ENCODE measurements at regions not wholly inside any gene's neighbourhood (a gene's known extent, or its start where the extent isn't known, plus 50 kb on each side); places are given as distances from the start of the nearest gene placed in this dataset.

DNA sequence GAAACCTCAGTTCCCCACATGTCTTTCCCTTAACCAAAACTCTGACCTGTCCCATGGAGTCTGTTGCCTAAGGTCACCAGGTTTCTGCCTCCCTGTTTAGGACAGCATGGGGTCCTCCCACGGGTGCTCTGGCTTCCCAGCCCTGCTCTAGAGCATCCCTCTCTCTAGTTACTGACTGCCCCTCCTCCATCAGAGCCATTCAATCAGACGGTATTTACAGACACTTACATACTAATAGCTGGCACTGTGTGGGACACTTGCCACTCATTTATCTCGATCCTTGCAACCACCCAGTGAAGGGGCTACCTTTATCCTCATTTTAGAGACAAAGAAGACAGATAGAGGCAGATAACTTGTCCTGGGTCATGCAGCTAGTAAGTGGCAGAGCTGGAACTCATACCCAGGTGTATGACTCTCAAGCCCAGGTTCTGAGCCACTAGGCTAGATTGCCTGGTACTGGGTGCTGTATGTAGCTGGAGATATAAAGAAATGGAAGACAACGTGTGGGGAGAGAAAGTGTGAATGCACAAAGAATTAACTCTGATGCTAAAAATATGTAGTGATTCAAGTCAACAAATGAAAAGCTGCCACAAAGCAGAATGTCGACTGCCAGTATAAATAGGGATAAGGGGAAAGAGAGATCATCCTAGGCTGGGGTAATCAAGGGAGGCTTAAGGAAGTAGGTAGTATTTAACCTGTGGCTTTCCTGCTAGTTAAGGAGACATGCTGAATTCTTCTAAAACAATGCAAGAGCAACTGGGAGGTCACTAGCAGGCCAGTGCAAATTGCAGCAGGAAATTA, 52.5 kb upstream of the PDE8B start:
- DNase-seq, result no peak

DNA sequence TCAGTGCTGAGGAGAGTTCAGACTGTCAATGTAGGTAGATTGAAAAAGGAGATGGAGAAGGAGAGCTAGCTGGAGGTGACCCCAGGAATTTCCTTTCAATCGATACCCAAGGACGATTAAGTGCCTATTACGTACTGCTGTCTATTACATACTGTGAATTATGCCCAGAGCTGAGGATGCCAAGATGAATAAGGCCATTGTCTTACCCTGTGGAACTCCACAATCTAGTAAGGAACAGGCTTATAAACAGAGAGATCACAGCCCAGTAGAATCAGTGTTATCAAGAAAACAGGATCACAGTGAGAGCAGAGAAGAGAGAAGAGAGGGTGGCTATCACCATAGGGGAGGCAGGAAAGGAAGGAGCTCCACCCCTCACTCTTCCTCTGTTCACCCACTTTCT, 54.1 kb upstream of the PDE8B start:
- DNase-seq, result no peak

- no peak for DNase-seq
These were observed 55.2 kb upstream of the PDE8B start for GRCh38 chr5:77155179-77155785.

DNA sequence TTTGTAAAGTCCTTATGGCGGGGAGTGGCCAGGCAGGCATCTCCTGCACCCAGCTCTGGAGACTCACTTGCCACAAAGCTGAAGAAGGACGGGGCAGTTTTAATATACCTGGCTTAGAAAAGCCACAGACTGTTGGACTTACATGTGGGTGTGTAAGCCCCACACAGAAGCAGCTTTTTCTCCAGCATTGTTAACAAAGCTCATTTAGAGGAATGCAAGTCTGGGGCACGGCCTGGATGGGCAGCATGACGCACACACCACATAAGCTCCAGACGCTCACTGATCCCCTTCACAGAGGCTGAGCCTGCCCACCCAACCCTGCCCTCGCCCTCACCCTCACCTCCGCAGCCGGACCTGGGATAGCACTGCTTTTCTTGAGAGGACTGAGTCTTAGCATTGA, 58.0 kb upstream of the PDE8B start:
- DNase-seq, result no peak

DNA sequence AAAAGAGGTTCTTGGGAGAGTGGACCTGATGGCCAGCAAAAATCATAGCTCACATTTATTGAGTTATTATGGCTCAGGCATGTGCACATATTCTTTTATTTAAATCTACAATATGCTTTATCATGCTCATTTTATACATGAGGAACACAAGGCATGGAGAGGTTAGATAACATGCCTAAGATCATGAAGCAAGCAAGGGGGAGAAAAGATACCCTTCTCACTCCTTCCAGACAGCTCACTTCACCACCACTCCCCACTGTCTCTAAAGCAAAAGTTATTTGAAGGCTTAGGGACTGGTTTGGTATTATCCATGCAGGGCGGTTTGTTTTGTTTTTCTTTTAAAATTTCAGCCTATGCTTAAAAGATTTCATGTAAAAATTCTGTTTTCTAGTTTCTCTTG, 59.0 kb upstream of the PDE8B start:
- no peak for DNase-seq

GRCh38 chr5:77146896-77147295, 59.8 kb upstream of the ZBED3 start:
- DNase-seq, result no peak

- no peak for DNase-seq
These were observed 58.6 kb upstream of the ZBED3 start for GRCh38 chr5:77145666-77146065.

DNA sequence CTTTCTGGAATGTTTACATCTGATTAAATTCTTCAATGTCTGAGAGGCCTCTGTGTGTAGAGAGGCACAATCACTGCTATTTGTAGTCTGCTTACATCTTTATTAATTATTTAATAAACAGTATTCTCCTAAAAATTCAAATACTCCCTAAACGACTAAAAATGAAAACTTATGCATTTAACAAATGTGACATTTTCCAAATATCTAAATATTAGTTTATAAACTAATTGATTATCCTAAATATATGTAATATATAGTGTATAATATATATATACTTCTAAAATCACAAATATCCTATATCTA, 57.7 kb upstream of the ZBED3 start:
- no peak for DNase-seq

GRCh38 chr5:77143998-77144836, 57.1 kb upstream of the ZBED3 start:
- peak; percentile 64 for DNase-seq

DNA sequence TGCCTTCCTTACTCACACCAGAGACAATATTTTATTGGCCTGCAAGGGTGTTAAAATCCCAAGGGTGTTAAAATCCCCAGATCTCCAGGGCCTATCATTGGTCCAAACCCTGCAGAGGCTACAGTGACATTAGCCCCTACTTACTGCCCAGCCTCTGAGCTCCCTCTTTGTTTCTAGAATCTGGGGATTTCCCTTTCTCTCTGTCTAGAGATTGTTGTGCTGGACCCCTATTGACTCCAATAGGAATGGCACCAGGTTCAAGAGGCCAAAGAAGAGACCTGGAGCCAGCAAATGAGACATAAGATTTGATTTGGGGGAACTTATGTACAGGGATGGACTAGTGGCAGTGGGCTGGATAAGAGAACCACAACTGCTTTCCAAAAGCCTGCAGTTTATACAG, 53.3 kb upstream of the ZBED3 start:
- no peak for DNase-seq

- no peak for DNase-seq
These were observed 51.9 kb upstream of the ZBED3 start for GRCh38 chr5:77139001-77139400.

Measured in retina (tissue), 1 donor.